Panc1 (cell line): ENCODE measurements at regions not wholly inside any gene's neighbourhood (a gene's known extent, or its start where the extent isn't known, plus 50 kb on each side); places are given as distances from the start of the nearest gene placed in this dataset.

Experiments
- ATAC-seq: fragments of 200-7000 bp; cut with Tn5 transposase; 2 replicates; pipeline ENCODE4 v1.9.1; 2020; ENCODE audit warnings: mild to moderate bottlenecking, moderate library complexity
- BruUV-seq: library from RNA; stranded (reverse); fragments of 400-500 nt; replicated peaks from 2 replicates; lab custom pipeline; 2021; lab: Mats Ljungman, UMichigan
- CTCF ChIA-PET: fragments of 300-600 bp; sonication (Branson Sonifier 250); formaldehyde crosslinking; loops from one replicate; lab custom pipeline; 2022; ENCODE audit warnings: antibody characterized with exemption; lab: Charles Lee
- POLR2A ChIA-PET: fragments of 300-600 bp; sonication (Branson Sonifier 250); formaldehyde crosslinking; loops from one replicate; lab custom pipeline; 2022; ENCODE audit warnings: antibody characterized with exemption; lab: Charles Lee
- DNase-seq: peaks from one replicate; pipeline ENCODE4 v3.0.0-alpha.2; 2010; ENCODE audit warnings: low read depth, low spot score
- H3K27ac ChIP-seq: 2 replicates; pipeline ENCODE4 v1.5.1; 2011; ENCODE audit warnings: mild to moderate bottlenecking, low read length, inconsistent platforms
- H3K27me3 ChIP-seq: fragments of 200-500 bp; sonication (Bioruptor generic); 2 replicates; pipeline ENCODE4 v1.6.0; 2014; ENCODE audit warnings: low read length, inconsistent platforms; ENCODE audit not compliant: control insufficient read depth, insufficient read depth
- H3K36me3 ChIP-seq: fragments of 200-500 bp; sonication (Bioruptor generic); 2 replicates; pipeline ENCODE4 v1.5.1; 2014; ENCODE audit warnings: inconsistent platforms, mild to moderate bottlenecking, low read length, moderate library complexity; ENCODE audit not compliant: control insufficient read depth, insufficient read depth
- H3K4me1 ChIP-seq: 2 replicates; pipeline ENCODE4 v1.5.1; 2011; ENCODE audit warnings: inconsistent platforms, mild to moderate bottlenecking, low read length, moderate library complexity; ENCODE audit not compliant: control insufficient read depth, insufficient read depth
- H3K4me3 ChIP-seq, 2 experiments: 2 replicates each; pipeline ENCODE4 v1.5.1; 2011 to 2012; ENCODE audit warnings: low read depth in 2 of 2, low read length in 2 of 2, mild to moderate bottlenecking in 2 of 2, inconsistent platforms in 1 of 2, moderate library complexity in 1 of 2
- H3K9me3 ChIP-seq: fragments of 200-500 bp; sonication (Bioruptor generic); 2 replicates; pipeline ENCODE4 v1.5.1; 2014; ENCODE audit warnings: low read depth, mild to moderate bottlenecking, inconsistent platforms, low read length, moderate library complexity; ENCODE audit not compliant: control insufficient read depth, insufficient read depth
- CTCF ChIP-seq: fragments of 450-650 bp; IDR thresholded peaks from 2 replicates; pipeline ENCODE4 v1.5.1; 2017; ENCODE audit warnings: mild to moderate bottlenecking
- POLR2AphosphoS5 ChIP-seq: IDR thresholded peaks from 2 replicates; pipeline ENCODE4 v1.6.1; 2012; ENCODE audit warnings: mild to moderate bottlenecking, low read depth, low read length, moderate library complexity
- REST ChIP-seq, 2 experiments: IDR thresholded peaks; 2 replicates each; pipeline ENCODE4 v1.6.1; 2011 to 2012; ENCODE audit warnings: low read depth in 2 of 2, control low read depth in 1 of 2, low read length in 1 of 2, mild to moderate bottlenecking in 1 of 2, moderate library complexity in 1 of 2; ENCODE audit not compliant: insufficient read depth in 1 of 2
- SIN3A ChIP-seq: IDR thresholded peaks from 2 replicates; pipeline ENCODE4 v1.6.1; 2012; ENCODE audit warnings: low read depth, mild to moderate bottlenecking, low read length, moderate library complexity, borderline replicate concordance; ENCODE audit not compliant: insufficient read depth
- TCF7L2 ChIP-seq: IDR thresholded peaks from 2 replicates; pipeline ENCODE4 v1.6.1; 2011; ENCODE audit warnings: mild to moderate bottlenecking, low read depth, low read length, inconsistent platforms
- in situ Hi-C: cut with HindIII; loops from 2 replicates; pipeline ENCODE4 v1.10.0; 2016; ENCODE audit warnings: low sequenced_read_pairs, low pct_unique_long_range_greater_than_20kb
- intact Hi-C: fragments of 100-400 bp; cut with micrococcal nuclease; formaldehyde crosslinking; loops from one replicate; pipeline ENCODE4 v1.10.0; 2022; ENCODE audit not compliant: unreplicated experiment

GRCh38 chr12:111164833-111165525, 203.9 kb downstream of the PHETA1 start:
- Histone ChIP-seq H3K27me3 (0 out of 2 replicates have a peak, but pooled peaks cover 3% of the 10 kb centered on the region), H3K27ac (no peak overlapping the region)

GRCh38 chr12:111163422-111163821, 205.5 kb downstream of the PHETA1 start:
- ChIA-PET POLR2A (no interaction called here), CTCF (no interaction called here)
- H3K4me3 ChIP-seq, result no peak overlapping the region
- H3K36me3 ChIP-seq, result no peaks in the 10 kb centered on the region
- in situ Hi-C loops (no loop called here), intact Hi-C loops (no loop called here)
- DNase-seq (no peak), ATAC-seq (no peak)
- no peaks in the 10 kb centered on the region for H3K9me3 ChIP-seq
- H3K4me1 ChIP-seq, result no peaks in the 10 kb centered on the region
- TF ChIP-seq POLR2AphosphoS5, result no peak
- no peak for TF ChIP-seq SIN3A
- TF ChIP-seq TCF7L2, result no peak
- no peak for TF ChIP-seq REST (IDR thresholded peaks at IDR 0.05; ENCODE audit: insufficient read depth in 1 of 2, low read depth in 2 of 2, low read length in 1 of 2)
- no peak for TF ChIP-seq CTCF
- no TSS peak for BruUV-seq
- H3K27me3 ChIP-seq, result 0 out of 2 replicates have a peak, but pooled peaks cover 3% of the 10 kb centered on the region
- no peak overlapping the region for H3K27ac ChIP-seq

More at GRCh38 chr12:111164833-111165525, 203.9 kb downstream of the PHETA1 start:
- ATAC-seq, result no peak
- intact Hi-C loops (no loop called here), in situ Hi-C loops (no loop called here)
- TF ChIP-seq REST (IDR thresholded peaks at IDR 0.05; ENCODE audit: insufficient read depth in 1 of 2, low read depth in 2 of 2, low read length in 1 of 2), result no peak
- no peak for TF ChIP-seq TCF7L2
- no peak for TF ChIP-seq SIN3A
- no peak for TF ChIP-seq POLR2AphosphoS5
- TF ChIP-seq CTCF, result no peak
- POLR2A ChIA-PET, result interaction anchor here (0.6 kb wide), 1 partner anchor 49 kb away, joined by 3 read pairs; no protein-coding TSS in a partner anchor
- no peaks in the 10 kb centered on the region for H3K9me3 ChIP-seq
- no peak for DNase-seq
- H3K4me1 ChIP-seq, result no peaks in the 10 kb centered on the region
- no peak overlapping the region for H3K4me3 ChIP-seq
- H3K36me3 ChIP-seq, result no peaks in the 10 kb centered on the region
- BruUV-seq, result no TSS peak
- CTCF ChIA-PET, result no interaction called here
